H1 (cell line): ENCODE measurements at regions not wholly inside any gene's neighbourhood (a gene's known extent, or its start where the extent isn't known, plus 50 kb on each side); places are given as distances from the start of the nearest gene placed in this dataset.

ENCODE experiments used
- CTCF ChIA-PET: fragments of 300-600 bp; sonication (Branson Sonifier 250); formaldehyde crosslinking; loops from one replicate; lab custom pipeline; 2021; ENCODE audit not compliant: partially characterized antibody; lab: Charles Lee
- POLR2A ChIA-PET: fragments of 300-600 bp; sonication (Branson Sonifier 250); formaldehyde crosslinking; loops from one replicate; lab custom pipeline; 2021; ENCODE audit warnings: inconsistent platforms; ENCODE audit not compliant: partially characterized antibody; lab: Charles Lee
- DNase-seq, 2 experiments: peaks; one replicate each; pipeline versions ENCODE4 v3.0.0 to v3.0.0-alpha.2; 2010 to 2022; ENCODE audit warnings: low spot score in 2 of 2, low read depth in 1 of 2, mixed read lengths in 1 of 2
- FAIRE-seq: peaks from 2 replicates; lab custom pipeline; 2011; peaks lifted over from hg19 to GRCh38; lab: Jason Lieb, UNC
- H2AFZ ChIP-seq: 2 replicates; pipeline ENCODE4 v1.8.1; 2012; ENCODE audit warnings: low read length, inconsistent platforms
- H2AK5ac ChIP-seq: 2 replicates; pipeline ENCODE4 v1.6.1; 2013; ENCODE audit warnings: low read depth, low read length
- H2BK120ac ChIP-seq: replicated peaks from 2 replicates; pipeline ENCODE3; 2013; ENCODE audit warnings: low read depth, low read length, inconsistent platforms
- H2BK12ac ChIP-seq: 2 replicates; pipeline ENCODE4 v1.6.1; 2013; ENCODE audit warnings: low read depth, low read length
- H2BK15ac ChIP-seq: 2 replicates; pipeline ENCODE4 v1.6.1; 2013; ENCODE audit warnings: low read length
- H2BK20ac ChIP-seq: 2 replicates; pipeline ENCODE4 v1.6.1; 2013; ENCODE audit warnings: low read length
- H2BK5ac ChIP-seq: 2 replicates; pipeline ENCODE4 v1.6.1; 2013; ENCODE audit warnings: low read depth, low read length
- H3K14ac ChIP-seq: 2 replicates; pipeline ENCODE4 v1.6.1; 2013; ENCODE audit warnings: inconsistent platforms; ENCODE audit not compliant: insufficient read length
- H3K18ac ChIP-seq: 2 replicates; pipeline ENCODE4 v1.6.1; 2013; ENCODE audit warnings: low read length; ENCODE audit errors: extremely low read depth
- H3K23ac ChIP-seq: 2 replicates; pipeline ENCODE4 v1.6.1; 2013; ENCODE audit warnings: inconsistent platforms; ENCODE audit not compliant: insufficient read length
- H3K23me2 ChIP-seq: 2 replicates; pipeline ENCODE4 v1.6.1; 2013; ENCODE audit warnings: low read depth, low read length
- H3K27ac ChIP-seq: 2 replicates; pipeline ENCODE4 v1.6.1; 2011; ENCODE audit warnings: low read depth, low read length, inconsistent platforms
- H3K27me3 ChIP-seq, 4 experiments: replicated peaks in 1 of 4; 1 replicate in 1 of 4; 2 replicates in 3 of 4; pipeline versions ENCODE4 v1.6.1 to v1.8.1; 2011 to 2013; ENCODE audit warnings: low read length in 3 of 4, mild to moderate bottlenecking in 3 of 4, inconsistent platforms in 2 of 4, mixed read lengths in 2 of 4, moderate library complexity in 1 of 4; ENCODE audit not compliant: control insufficient read depth in 3 of 4, insufficient read depth in 3 of 4; ENCODE audit errors: extremely low read depth in 1 of 4
- H3K36me3 ChIP-seq, 4 experiments: 2 replicates each; pipeline versions ENCODE4 v1.6.1 to v1.8.1; 2011 to 2013; ENCODE audit warnings: mild to moderate bottlenecking in 4 of 4, low read length in 3 of 4, moderate library complexity in 2 of 4, control low read depth in 1 of 4, inconsistent platforms in 1 of 4; ENCODE audit not compliant: insufficient read depth in 4 of 4, control insufficient read depth in 2 of 4
- H3K4ac ChIP-seq: replicated peaks from 2 replicates; pipeline ENCODE3; 2013; ENCODE audit warnings: low read length, low read depth, mixed read lengths, inconsistent platforms; ENCODE audit not compliant: insufficient read length
- H3K4me1 ChIP-seq, 4 experiments: replicated peaks in 1 of 4; 1 replicate in 1 of 4; 2 replicates in 3 of 4; pipeline versions ENCODE4 v1.6.1 to v1.8.1; 2011 to 2013; ENCODE audit warnings: low read length in 3 of 4, inconsistent platforms in 2 of 4, mixed read lengths in 1 of 4; ENCODE audit not compliant: insufficient read depth in 4 of 4, control insufficient read depth in 3 of 4
- H3K4me2 ChIP-seq, 2 experiments: 2 replicates each; pipeline versions ENCODE4 v1.6.1 to v1.8.1; 2011 to 2013; ENCODE audit warnings: low read depth in 2 of 2, low read length in 2 of 2, control low read depth in 1 of 2, inconsistent platforms in 1 of 2, mild to moderate bottlenecking in 1 of 2; ENCODE audit not compliant: insufficient read depth in 1 of 2
- H3K4me3 ChIP-seq, 4 experiments: fragments of 200-600, 300-600 bp in 1 of 4; sonication (generic), shearing (Covaris generic), sonication (Bioruptor Twin) in 1 of 4; 2 replicates each; pipeline versions ENCODE4 v1.5.1 to v1.8.1; 2011 to 2016; ENCODE audit warnings: low read length in 4 of 4, low read depth in 3 of 4, control low read depth in 2 of 4, inconsistent platforms in 2 of 4, mild to moderate bottlenecking in 2 of 4, mixed read lengths in 1 of 4, moderate library complexity in 1 of 4; ENCODE audit not compliant: insufficient read depth in 2 of 4; ENCODE audit errors: extremely low read depth in 1 of 4
- H3K56ac ChIP-seq: replicated peaks from 2 replicates; pipeline ENCODE3; 2013; ENCODE audit warnings: low read depth, mild to moderate bottlenecking, mixed read lengths, low read length, inconsistent platforms; ENCODE audit not compliant: insufficient read length
- H3K79me1 ChIP-seq: 2 replicates; pipeline ENCODE4 v1.6.1; 2013; ENCODE audit warnings: low read depth, low read length, control low read depth
- H3K79me2 ChIP-seq, 2 experiments: 2 replicates each; pipeline versions ENCODE4 v1.6.1 to v1.8.1; 2012 to 2013; ENCODE audit warnings: low read length in 2 of 2, mild to moderate bottlenecking in 2 of 2, inconsistent platforms in 1 of 2; ENCODE audit not compliant: insufficient read depth in 2 of 2, control insufficient read depth in 1 of 2
- H3K9ac ChIP-seq, 4 experiments: replicated peaks in 1 of 4; 1 replicate in 1 of 4; 2 replicates in 3 of 4; pipeline versions ENCODE4 v1.6.1 to v1.8.1; 2011 to 2013; ENCODE audit warnings: low read depth in 3 of 4, low read length in 3 of 4, control low read depth in 2 of 4, mild to moderate bottlenecking in 2 of 4, moderate library complexity in 2 of 4, inconsistent platforms in 1 of 4; ENCODE audit errors: extremely low read depth in 1 of 4
- H3K9me3 ChIP-seq, 2 experiments: 2 replicates each; pipeline versions ENCODE4 v1.6.1 to v1.8.1; 2012 to 2013; ENCODE audit warnings: mild to moderate bottlenecking in 2 of 2, moderate library complexity in 2 of 2, control low read depth in 1 of 2, inconsistent platforms in 1 of 2, low read depth in 1 of 2, low read length in 1 of 2, mixed read lengths in 1 of 2; ENCODE audit not compliant: insufficient read depth in 2 of 2
- H4K20me1 ChIP-seq, 2 experiments: replicated peaks in 1 of 2; 2 replicates each; pipeline versions ENCODE3 to v1.8.1; 2011 to 2013; ENCODE audit warnings: inconsistent platforms in 2 of 2, low read length in 2 of 2, mild to moderate bottlenecking in 1 of 2; ENCODE audit not compliant: insufficient read depth in 2 of 2, control insufficient read depth in 1 of 2
- H4K5ac ChIP-seq: 2 replicates; pipeline ENCODE4 v1.6.1; 2013; ENCODE audit warnings: low read length, low read depth, mixed read lengths, inconsistent platforms; ENCODE audit not compliant: insufficient read length
- H4K8ac ChIP-seq: 2 replicates; pipeline ENCODE4 v1.8.0; 2013; ENCODE audit warnings: mild to moderate bottlenecking, moderate library complexity, low read length, inconsistent platforms; ENCODE audit not compliant: insufficient read depth; ENCODE audit errors: extremely low read depth
- H4K91ac ChIP-seq: replicated peaks from 2 replicates; pipeline ENCODE3; 2013; ENCODE audit warnings: low read length, mixed read lengths, inconsistent platforms; ENCODE audit not compliant: insufficient read length
- CHD1 ChIP-seq: IDR thresholded peaks from 2 replicates; pipeline ENCODE4 v1.6.1; 2012; ENCODE audit warnings: low read depth, low read length, improper control_type of control experiment
- CHD2 ChIP-seq: IDR thresholded peaks from 2 replicates; pipeline ENCODE4 v1.6.1; 2012; ENCODE audit warnings: low read length, improper control_type of control experiment
- EZH2 ChIP-seq: fragments of 200-600 bp; sonication (generic); IDR thresholded peaks from 2 replicates; pipeline ENCODE4 v1.7.1; 2012; ENCODE audit warnings: low read depth, mild to moderate bottlenecking, moderate library complexity, low read length, inconsistent platforms; ENCODE audit not compliant: severe bottlenecking
- GABPA ChIP-seq: IDR thresholded peaks from 2 replicates; pipeline ENCODE4 v1.6.1; 2011; ENCODE audit warnings: mild to moderate bottlenecking, low read length, moderate library complexity, borderline replicate concordance; ENCODE audit not compliant: insufficient read depth
- HDAC2 ChIP-seq, 2 experiments: fragments of 300-600 bp in 1 of 2; sonication (generic) in 1 of 2; IDR thresholded peaks; 2 replicates each; pipeline ENCODE4 v1.6.1; 2011 to 2012; ENCODE audit warnings: low read depth in 2 of 2, low read length in 2 of 2, mild to moderate bottlenecking in 2 of 2, moderate library complexity in 2 of 2, borderline replicate concordance in 1 of 2, inconsistent platforms in 1 of 2
- JUN ChIP-seq: IDR thresholded peaks from 2 replicates; pipeline ENCODE4 v1.6.1; 2011; ENCODE audit warnings: low read depth, mild to moderate bottlenecking, improper control_type of control experiment, low read length
- MAFK ChIP-seq: IDR thresholded peaks from 2 replicates; pipeline ENCODE4 v1.6.1; 2012; ENCODE audit warnings: low read depth, mild to moderate bottlenecking, improper control_type of control experiment, low read length
- MAX ChIP-seq: IDR thresholded peaks from 2 replicates; pipeline ENCODE4 v1.6.1; 2012; ENCODE audit warnings: inconsistent platforms
- RXRA ChIP-seq: IDR thresholded peaks from 2 replicates; pipeline ENCODE4 v1.6.1; 2011; ENCODE audit warnings: low read depth, mild to moderate bottlenecking, low read length, moderate library complexity; ENCODE audit not compliant: insufficient read depth
- SIN3A ChIP-seq, 2 experiments: IDR thresholded peaks in 1 of 2; conservative IDR thresholded peaks in 1 of 2; 2 replicates each; pipeline ENCODE4 v1.6.1; 2011 to 2012; ENCODE audit warnings: low read length in 2 of 2, improper control_type of control experiment in 1 of 2, low read depth in 1 of 2, mild to moderate bottlenecking in 1 of 2
- SIX5 ChIP-seq: IDR thresholded peaks from 2 replicates; pipeline ENCODE4 v1.6.1; 2011; ENCODE audit warnings: mild to moderate bottlenecking, low read depth, low read length
- SP2 ChIP-seq: IDR thresholded peaks from 2 replicates; pipeline ENCODE4 v1.6.1; 2012; ENCODE audit warnings: mild to moderate bottlenecking, low read length, inconsistent platforms
- WGBS, 2 experiments: shearing (Covaris generic) in 1 of 2; methylation state at CpG; one replicate each; pipeline versions ENCODE4 v1.1.6 to v1.1.7; 2013 to 2015; ENCODE audit warnings: low lambda C conversion rate in 2 of 2, mixed read lengths in 2 of 2, inconsistent platforms in 1 of 2, low coverage in 1 of 2, missing lambda C conversion rate in 1 of 2; ENCODE audit not compliant: insufficient replicate concordance in 2 of 2, insufficient coverage in 1 of 2, insufficient read length in 1 of 2; ENCODE audit errors: extremely low coverage in 1 of 2, missing lambda C conversion rate in 1 of 2; 5-methylcytosine and 5-hydroxymethylcytosine counted together

DNA sequence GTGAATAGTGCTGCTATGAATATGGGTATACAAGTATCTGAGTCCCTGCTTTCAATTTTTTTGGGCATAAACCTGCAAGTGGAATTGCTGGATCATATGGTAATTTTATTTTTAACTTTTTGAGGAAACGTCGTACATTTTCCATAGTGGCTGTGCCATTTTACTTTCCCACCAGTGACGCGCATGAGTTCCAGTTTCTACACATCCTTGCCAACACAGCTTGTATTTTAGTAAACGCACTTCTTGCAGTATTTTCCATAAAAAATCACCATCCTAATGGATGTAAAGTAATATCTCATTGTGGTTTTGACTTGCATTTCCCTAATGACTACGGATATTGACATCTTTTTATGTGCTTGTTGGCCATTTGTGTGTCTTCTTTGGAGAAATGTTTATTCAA lies 105.0 kb downstream of the NFKBIZ start (continued):
- TF ChIP-seq CHD2 = no peak

DNA sequence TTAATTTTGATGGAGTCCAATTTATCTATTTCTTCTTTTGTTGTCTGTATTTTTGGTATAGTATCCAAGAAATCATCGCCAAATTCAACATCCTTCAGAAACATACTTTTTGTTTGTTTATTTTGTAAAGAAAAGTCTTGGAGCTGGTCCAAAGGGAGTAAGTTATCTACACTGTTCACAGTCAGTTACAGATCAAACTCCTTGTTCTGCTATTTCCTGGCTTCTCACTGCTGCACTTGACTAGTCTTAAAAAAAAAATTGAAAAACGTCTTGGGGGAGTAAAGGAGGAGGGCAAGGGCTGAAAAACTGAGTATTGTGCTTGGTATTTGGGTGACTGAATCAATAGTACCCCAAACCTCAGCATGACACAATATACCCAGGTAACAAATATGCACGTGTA lies 105.6 kb downstream of the NFKBIZ start:
- no peak overlapping the region for H3K4ac ChIP-seq
- H3K79me1 ChIP-seq = no peaks in the 10 kb centered on the region
- ChIA-PET CTCF (no interaction called here), POLR2A (no interaction called here)
- no peak overlapping the region for H3K9ac ChIP-seq
- 74% methylated on average over 3 of the region's 3 CpGs; no CpG with 5 or more reads in 1 of the 2 experiments for WGBS, 2 experiments
- H4K5ac ChIP-seq = no peak overlapping the region
- no peak overlapping the region for H2BK5ac ChIP-seq
- H3K23ac ChIP-seq = no peak overlapping the region
- H4K91ac ChIP-seq = no peak overlapping the region
- H3K18ac ChIP-seq = no peak overlapping the region
- no peaks in the 10 kb centered on the region; the same call in 1 of the 2 replicates for H3K23me2 ChIP-seq
- no peak for DNase-seq
- no peak overlapping the region for H3K4me3 ChIP-seq
- H3K27ac ChIP-seq = no peak overlapping the region
- no peak overlapping the region for H2AK5ac ChIP-seq
- H2BK120ac ChIP-seq = no peak overlapping the region
- H2BK20ac ChIP-seq = no peak overlapping the region
- H3K4me2 ChIP-seq = no peak overlapping the region
- no peak overlapping the region for H4K8ac ChIP-seq
- no peaks in the 10 kb centered on the region for H3K4me1 ChIP-seq
- H3K36me3 ChIP-seq = no peaks in the 10 kb centered on the region
- no peak overlapping the region for H2AFZ ChIP-seq
- H3K56ac ChIP-seq = no peak overlapping the region
- H3K14ac ChIP-seq = no peak overlapping the region
- H4K20me1 ChIP-seq = no peaks in the 10 kb centered on the region
- H3K9me3 ChIP-seq = no peaks in the 10 kb centered on the region
- H3K79me2 ChIP-seq = no peaks in the 10 kb centered on the region
- no peaks in the 10 kb centered on the region for H3K27me3 ChIP-seq
- no peak for FAIRE-seq
- H2BK12ac ChIP-seq = no peak overlapping the region
- H2BK15ac ChIP-seq = no peak overlapping the region
- no peak for TF ChIP-seq EZH2
- no peak for TF ChIP-seq SIN3A (conservative IDR thresholded peaks at IDR 0.05 in 1 of 2, IDR thresholded peaks at IDR 0.05 in 1 of 2; ENCODE audit: low read depth in 1 of 2, low read length in 2 of 2)
- TF ChIP-seq MAX = no peak
- TF ChIP-seq SIX5 = no peak
- TF ChIP-seq HDAC2 (IDR thresholded peaks at IDR 0.05; ENCODE audit: borderline replicate concordance in 1 of 2, low read depth in 2 of 2, low read length in 2 of 2) = no peak
- no peak for TF ChIP-seq JUN
- TF ChIP-seq CHD1 = no peak
- TF ChIP-seq RXRA = no peak
- TF ChIP-seq SP2 = no peak
- no peak for TF ChIP-seq GABPA
- TF ChIP-seq MAFK = no peak
